Transverse colon (tissue), 4 donors: ENCODE measurements at regions not wholly inside any gene's neighbourhood (a gene's known extent, or its start where the extent isn't known, plus 50 kb on each side); places are given as distances from the start of the nearest gene placed in this dataset.

Experiments used
- DNase-seq: peaks from one replicate; pipeline ENCODE4 v3.0.0-alpha.2; 2019
- H3K27ac ChIP-seq, 4 donors: fragments of 200-600 bp; sonication (generic); 2 replicates each; pipeline ENCODE4 v1.5.1; 2016 to 2018; ENCODE audit warnings: inconsistent platforms in 4 of 4
- H3K27me3 ChIP-seq: fragments of 200-600 bp; sonication (generic); 2 replicates; pipeline ENCODE4 v1.5.1; 2017; ENCODE audit warnings: inconsistent platforms
- H3K36me3 ChIP-seq, 4 donors: fragments of 200-600 bp; sonication (generic); 2 replicates each; pipeline ENCODE4 v1.5.1; 2017 to 2019; ENCODE audit warnings: inconsistent platforms in 4 of 4
- H3K4me1 ChIP-seq, 4 donors: fragments of 200-600 bp; sonication (generic); 2 replicates each; pipeline ENCODE4 v1.5.1; 2017 to 2020; ENCODE audit warnings: inconsistent platforms in 4 of 4
- H3K4me3 ChIP-seq, 4 donors: fragments of 200-600 bp; sonication (generic); 1 replicate in 1 of 4; 2 replicates in 3 of 4; pipeline versions ENCODE4 v1.5.1 to v1.6.1; 2017 to 2019; ENCODE audit warnings: inconsistent platforms in 4 of 4
- H3K9me3 ChIP-seq, 2 donors: fragments of 200-600 bp; sonication (generic); 2 replicates each; pipeline ENCODE4 v1.5.1; 2017 to 2019; ENCODE audit warnings: inconsistent platforms in 2 of 2
- CTCF ChIP-seq, 5 experiments: fragments of 200-600 bp in 3 of 5; fragments of 450-650 bp in 2 of 5; sonication (generic) in 3 of 5; IDR thresholded peaks; 1 replicate in 2 of 5; 2 replicates in 3 of 5; pipeline ENCODE4 v1.5.1; 2016 to 2017; ENCODE audit warnings: antibody characterized with exemption in 5 of 5, inconsistent platforms in 3 of 5, mild to moderate bottlenecking in 2 of 5, moderate library complexity in 1 of 5
- EP300 ChIP-seq: sonication (generic); formaldehyde crosslinking; IDR thresholded peaks from one replicate; pipeline ENCODE4 v1.6.1; 2017; ENCODE audit warnings: antibody characterized with exemption, low read depth
- POLR2A ChIP-seq: fragments of 450-650 bp; IDR thresholded peaks from one replicate; pipeline ENCODE4 v1.6.1; 2016; ENCODE audit warnings: antibody characterized with exemption, mild to moderate bottlenecking, moderate library complexity
- POLR2AphosphoS5 ChIP-seq, 3 donors: sonication (generic); formaldehyde crosslinking; IDR thresholded peaks; one replicate each; pipeline ENCODE4 v1.6.1; 2016; ENCODE audit warnings: antibody characterized with exemption in 3 of 3
- WGBS, 2 donors: methylation state at CpG; one replicate each; pipeline ENCODE4 v1.1.5; 2018; ENCODE audit warnings: low coverage in 1 of 2; 5-methylcytosine and 5-hydroxymethylcytosine counted together
- in situ Hi-C, 4 donors: fragments of 200-750 bp; cut with MboI; loops; one replicate each; pipeline versions ENCODE4 v1.15.0 to v1.15.1; 2017; ENCODE audit warnings: low sequenced_read_pairs in 3 of 4, low pct_ligation_motif_present in 1 of 4, low pct_unique_long_range_greater_than_20kb in 1 of 4
- intact Hi-C: fragments of 100-400 bp; cut with DNase I; formaldehyde crosslinking; loops from one replicate; pipeline ENCODE4 v1.15.1; 2023; ENCODE audit warnings: low total_unique reads

- Histone ChIP-seq H3K27me3 (no peaks in the 10 kb centered on the region), H3K4me3 (no peak overlapping the region), H3K36me3 (no peaks in the 10 kb centered on the region), H3K4me1 (no peaks in the 10 kb centered on the region), H3K27ac (no peak overlapping the region), H3K9me3 (no peaks in the 10 kb centered on the region)
- DNase-seq = no peak
- in situ Hi-C loops = no loop called here
- 74% methylated on average over 2 of the region's 2 CpGs; no CpG with 5 or more reads in 1 of the 2 donors for WGBS, 2 donors
- TF ChIP-seq POLR2A (no peak), CTCF (IDR thresholded peaks at IDR 0.05) (no peak), EP300 (no peak), POLR2AphosphoS5 (IDR thresholded peaks at IDR 0.05) (no peak)
- intact Hi-C loops = no loop called here
These were observed 757.2 kb upstream of the SOX9 start for GRCh38 chr17:71363661-71364060.

- no peak for DNase-seq
- no peak overlapping the region for H3K4me3 ChIP-seq
- no peak for TF ChIP-seq EP300
- no peak for TF ChIP-seq CTCF (IDR thresholded peaks at IDR 0.05)
- TF ChIP-seq POLR2AphosphoS5 (IDR thresholded peaks at IDR 0.05) = no peak
- TF ChIP-seq POLR2A = no peak
- no peaks in the 10 kb centered on the region for H3K9me3 ChIP-seq
- 71 to 78% methylated on average over 7 of the region's 7 CpGs for WGBS, 2 donors
- no peaks in the 10 kb centered on the region for H3K36me3 ChIP-seq
- no peaks in the 10 kb centered on the region for H3K27me3 ChIP-seq
- intact Hi-C loops (no loop called here), in situ Hi-C loops (no loop called here)
- no peak overlapping the region for H3K27ac ChIP-seq
- H3K4me1 ChIP-seq = no peaks in the 10 kb centered on the region
These were observed 749.0 kb upstream of the SOX9 start for GRCh38 chr17:71371809-71372208.

DNA sequence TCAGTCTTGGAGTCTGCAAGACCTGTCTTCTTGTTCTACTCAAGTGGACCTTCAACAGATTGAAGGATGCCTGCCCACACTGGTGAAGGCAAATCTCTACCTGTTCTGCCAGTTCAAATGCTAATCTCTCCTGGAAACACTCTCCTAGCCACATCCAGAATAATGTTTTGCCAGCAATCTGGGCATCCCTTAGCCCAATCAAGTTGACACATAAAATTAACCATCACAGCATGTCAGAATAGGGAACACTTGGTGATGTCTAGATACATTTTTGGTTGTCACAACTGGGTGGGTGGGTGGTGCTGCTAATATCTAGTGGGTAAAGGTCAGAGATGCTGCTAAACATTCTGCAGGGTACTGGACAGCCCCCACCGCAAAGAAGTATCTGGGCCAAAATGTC is 744.9 kb upstream of the SOX9 start:
- intact Hi-C loops = no loop called here
- no peak for DNase-seq
- in situ Hi-C loops = no loop called here

GRCh38 chr17:71376933-71377332 is 743.9 kb upstream of the SOX9 start:
- 62 to 69% methylated on average over 6 of the region's 6 CpGs for WGBS, 2 donors
- Histone ChIP-seq H3K27me3 (no peaks in the 10 kb centered on the region), H3K36me3 (no peaks in the 10 kb centered on the region), H3K27ac (no peak overlapping the region), H3K4me1 (no peaks in the 10 kb centered on the region), H3K9me3 (no peaks in the 10 kb centered on the region), H3K4me3 (no peak overlapping the region)
- DNase-seq = no peak
- intact Hi-C loops = no loop called here
- TF ChIP-seq CTCF (IDR thresholded peaks at IDR 0.05) (no peak), POLR2A (no peak), EP300 (no peak), POLR2AphosphoS5 (IDR thresholded peaks at IDR 0.05) (no peak)
- in situ Hi-C loops = no loop called here

More for the DNA sequence above, 744.9 kb upstream of the SOX9 start:
- TF ChIP-seq EP300 = no peak
- no peak for TF ChIP-seq CTCF (IDR thresholded peaks at IDR 0.05)
- TF ChIP-seq POLR2A = no peak
- no peak for TF ChIP-seq POLR2AphosphoS5 (IDR thresholded peaks at IDR 0.05)
- Histone ChIP-seq H3K9me3 (no peaks in the 10 kb centered on the region), H3K27ac (no peak overlapping the region), H3K4me1 (no peaks in the 10 kb centered on the region), H3K36me3 (no peaks in the 10 kb centered on the region), H3K27me3 (no peaks in the 10 kb centered on the region), H3K4me3 (no peak overlapping the region)
- WGBS, 2 donors = 95% methylated on average over 1 of the region's 1 CpG; no CpG with 5 or more reads in 1 of the 2 donors
